SK-N-SH treated with all-trans-retinoic acid at 6 μM for 48 hours (cell line): ENCODE measurements at regions not wholly inside any gene's neighbourhood (a gene's known extent, or its start where the extent isn't known, plus 50 kb on each side); places are given as distances from the start of the nearest gene placed in this dataset.

Source experiments
- ATAC-seq: fragments of 200-7000 bp; cut with Tn5 transposase; 3 replicates; pipeline ENCODE4 v1.9.1; 2020; ENCODE audit warnings: mild to moderate bottlenecking, moderate library complexity
- ARNTL ChIP-seq: fragments of 450-650 bp; formaldehyde crosslinking; IDR thresholded peaks from 2 replicates; pipeline ENCODE4 v1.5.0; 2020; ENCODE audit warnings: low read depth, mild to moderate bottlenecking, moderate library complexity, borderline replicate concordance
- BACH2 ChIP-seq: fragments of 250-450 bp; sonication (Bioruptor Pico); IDR thresholded peaks from 2 replicates; pipeline ENCODE4 v1.9.0; 2021; ENCODE audit warnings: mild to moderate bottlenecking, borderline replicate concordance
- CREB5 ChIP-seq: fragments of 250-450 bp; sonication (Bioruptor Pico); IDR thresholded peaks from 2 replicates; pipeline ENCODE4 v1.5.1; 2020; ENCODE audit warnings: low read depth, mild to moderate bottlenecking, moderate library complexity
- CSDC2 ChIP-seq: fragments of 250-450 bp; sonication (Bioruptor Pico); IDR thresholded peaks from 2 replicates; pipeline ENCODE4 v1.5.0; 2020; ENCODE audit warnings: mild to moderate bottlenecking, moderate library complexity
- CSRNP3 ChIP-seq: fragments of 250-450 bp; sonication (Bioruptor Pico); IDR thresholded peaks from 2 replicates; pipeline ENCODE4 v1.5.1; 2021; ENCODE audit warnings: mild to moderate bottlenecking, moderate library complexity
- ESRRG ChIP-seq: fragments of 250-450 bp; sonication (Bioruptor Pico); IDR thresholded peaks from 2 replicates; pipeline ENCODE4 v1.6.1; 2021; ENCODE audit warnings: mild to moderate bottlenecking
- GLIS3 ChIP-seq: fragments of 250-450 bp; sonication (Bioruptor Pico); IDR thresholded peaks from 2 replicates; pipeline ENCODE4 v1.5.0; 2020; ENCODE audit warnings: mild to moderate bottlenecking, moderate library complexity
- ISL1 ChIP-seq: fragments of 250-450 bp; sonication (Bioruptor Pico); IDR thresholded peaks from 2 replicates; pipeline ENCODE4 v2.1.2; 2022; ENCODE audit warnings: mild to moderate bottlenecking, moderate library complexity
- OSR1 ChIP-seq: fragments of 250-450 bp; sonication (Bioruptor Pico); IDR thresholded peaks from 2 replicates; pipeline ENCODE4 v1.8.0; 2022; ENCODE audit warnings: moderate library complexity, mild to moderate bottlenecking, inconsistent platforms
- POU6F1 ChIP-seq: fragments of 250-450 bp; sonication (Bioruptor Pico); IDR thresholded peaks from 2 replicates; pipeline ENCODE4 v1.8.0; 2021; ENCODE audit warnings: low read depth, mild to moderate bottlenecking, moderate library complexity, borderline replicate concordance
- PPARA ChIP-seq: fragments of 250-450 bp; sonication (Bioruptor Pico); IDR thresholded peaks from 2 replicates; pipeline ENCODE4 v1.5.0; 2020; ENCODE audit warnings: mild to moderate bottlenecking, borderline replicate concordance
- RARB ChIP-seq: fragments of 250-450 bp; sonication (Bioruptor Pico); IDR thresholded peaks from 2 replicates; pipeline ENCODE4 v1.8.0; 2021; ENCODE audit warnings: mild to moderate bottlenecking, moderate library complexity
- TCF4 ChIP-seq: fragments of 250-450 bp; sonication (Bioruptor Pico); IDR thresholded peaks from 2 replicates; pipeline ENCODE4 v1.8.0; 2021; ENCODE audit warnings: mild to moderate bottlenecking, moderate library complexity, borderline replicate concordance
- TOX ChIP-seq: fragments of 250-450 bp; sonication (Bioruptor Pico); IDR thresholded peaks from 2 replicates; pipeline ENCODE4 v1.8.0; 2021; ENCODE audit warnings: mild to moderate bottlenecking, moderate library complexity, borderline replicate concordance
- ZC3H10 ChIP-seq: fragments of 250-450 bp; sonication (Bioruptor Pico); IDR thresholded peaks from 2 replicates; pipeline ENCODE4 v1.5.1; 2021; ENCODE audit warnings: mild to moderate bottlenecking, moderate library complexity
- ZFP3 ChIP-seq: fragments of 250-450 bp; sonication (Bioruptor Pico); IDR thresholded peaks from 2 replicates; pipeline ENCODE4 v1.5.0; 2020; ENCODE audit warnings: mild to moderate bottlenecking, moderate library complexity
- ZFP30 ChIP-seq: fragments of 450-650 bp; formaldehyde crosslinking; IDR thresholded peaks from 2 replicates; pipeline ENCODE4 v1.5.0; 2022; ENCODE audit warnings: mild to moderate bottlenecking, moderate library complexity
- ZNF565 ChIP-seq: fragments of 450-650 bp; formaldehyde crosslinking; conservative IDR thresholded peaks from 2 replicates; pipeline ENCODE4 v1.5.0; 2020; ENCODE audit warnings: low read depth, mild to moderate bottlenecking, moderate library complexity
- ZNF70 ChIP-seq: fragments of 450-650 bp; formaldehyde crosslinking; IDR thresholded peaks from 2 replicates; pipeline ENCODE4 v1.5.0; 2020; ENCODE audit warnings: mild to moderate bottlenecking, moderate library complexity

GRCh38 chr20:57849121-57849520, 139.3 kb upstream of the PMEPA1 start:
- no peak for ATAC-seq
- TF ChIP-seq ZC3H10 (CRISPR knock-in tag) (no peak), RARB (CRISPR knock-in tag) (no peak), TOX (CRISPR knock-in tag) (no peak), TCF4 (CRISPR knock-in tag) (no peak), ESRRG (CRISPR knock-in tag) (no peak), BACH2 (CRISPR knock-in tag) (no peak), CSRNP3 (CRISPR knock-in tag) (no peak), ZNF565 (CRISPR knock-in tag) (no peak), CREB5 (CRISPR knock-in tag) (no peak)

- no peak for TF ChIP-seq PPARA (CRISPR knock-in tag)
- no peak for TF ChIP-seq OSR1
- no peak for TF ChIP-seq ZFP30 (CRISPR knock-in tag)
- TF ChIP-seq ARNTL (CRISPR knock-in tag) = no peak
- TF ChIP-seq CSRNP3 (CRISPR knock-in tag) = no peak
These were observed 138.5 kb upstream of the PMEPA1 start for GRCh38 chr20:57848282-57848681.

GRCh38 chr20:57847104-57847503, 137.3 kb upstream of the PMEPA1 start:
- TF ChIP-seq BACH2 (CRISPR knock-in tag) = no peak
- TF ChIP-seq ZFP3 = no peak
- no peak for TF ChIP-seq POU6F1
- TF ChIP-seq ISL1 (CRISPR knock-in tag) = no peak
- no peak for TF ChIP-seq OSR1
- TF ChIP-seq ZNF565 (CRISPR knock-in tag) = no peak
- no peak for TF ChIP-seq ESRRG (CRISPR knock-in tag)
- no peak for TF ChIP-seq CSDC2
- TF ChIP-seq GLIS3 = no peak
- TF ChIP-seq CREB5 (CRISPR knock-in tag) = no peak
- no peak for TF ChIP-seq ZFP30 (CRISPR knock-in tag)
- no peak for TF ChIP-seq ZNF70 (CRISPR knock-in tag)
- TF ChIP-seq, all 23 proteins: peak for 0
- ATAC-seq = no peak

More at GRCh38 chr20:57848282-57848681, 138.5 kb upstream of the PMEPA1 start:
- no peak for ATAC-seq

- no peak for TF ChIP-seq GLIS3
- TF ChIP-seq ZFP3 = no peak
- TF ChIP-seq TOX (CRISPR knock-in tag) = no peak
- TF ChIP-seq ARNTL (CRISPR knock-in tag) = no peak
- no peak for TF ChIP-seq ZC3H10 (CRISPR knock-in tag)
- no peak for TF ChIP-seq ZNF565 (CRISPR knock-in tag)
- TF ChIP-seq CREB5 (CRISPR knock-in tag) = no peak
- no peak for TF ChIP-seq ISL1 (CRISPR knock-in tag)
These were observed 135.1 kb upstream of the PMEPA1 start for GRCh38 chr20:57844626-57845596.

More at GRCh38 chr20:57844626-57845596, 135.1 kb upstream of the PMEPA1 start:
- ATAC-seq = no peak
